Fibroblast of the conjunctiva (primary cell): ENCODE measurements at regions not wholly inside any gene's neighbourhood (a gene's known extent, or its start where the extent isn't known, plus 50 kb on each side); places are given as distances from the start of the nearest gene placed in this dataset.
"Not testable (repeated sequence)": the region's sequence is repeated elsewhere in the genome, so short reads cannot be mapped to it uniquely, and the experiment has no call there.

Experiments used
- DNase-seq: peaks from one replicate; pipeline ENCODE4 v3.0.0-alpha.2; 2010; ENCODE audit warnings: low read depth

GRCh38 chr2:14988600-14988999 lies 356.1 kb downstream of the LRATD1 start:
- no peak for DNase-seq

GRCh38 chr2:14991723-14992122 lies 359.2 kb downstream of the LRATD1 start:
- DNase-seq: no peak

GRCh38 chr2:14994721-14995120 lies 362.2 kb downstream of the LRATD1 start:
- DNase-seq: no peak

GRCh38 chr2:14996351-14997014 lies 364.0 kb downstream of the LRATD1 start:
- no peak for DNase-seq

- no peak for DNase-seq
Observed at GRCh38 chr2:14998546-14998945, 366.0 kb downstream of the LRATD1 start.

- DNase-seq: no peak
Observed at GRCh38 chr2:14999114-14999661, 366.7 kb downstream of the LRATD1 start.

- not testable (repeated sequence) for DNase-seq
Observed at GRCh38 chr2:15002519-15002918, 370.0 kb downstream of the LRATD1 start.

GRCh38 chr2:15006667-15007066 lies 374.1 kb downstream of the LRATD1 start:
- DNase-seq: no peak

- no peak for DNase-seq
Observed at GRCh38 chr2:15009681-15010080, 377.2 kb downstream of the LRATD1 start.

- DNase-seq: no peak
Observed at GRCh38 chr2:15010346-15010745, 377.8 kb downstream of the LRATD1 start.

- DNase-seq: no peak
Observed at GRCh38 chr2:15018814-15019213, 386.3 kb downstream of the LRATD1 start.

GRCh38 chr2:15023221-15023620 lies 390.7 kb downstream of the LRATD1 start:
- no peak for DNase-seq

GRCh38 chr2:15028406-15028805 lies 395.9 kb downstream of the LRATD1 start:
- DNase-seq: no peak

- no peak for DNase-seq
Observed at GRCh38 chr2:15031745-15032240, 399.3 kb downstream of the LRATD1 start.

- DNase-seq: no peak
Observed at GRCh38 chr2:15034246-15034645, 401.7 kb downstream of the LRATD1 start.

GRCh38 chr2:15034860-15035259 lies 402.3 kb downstream of the LRATD1 start:
- DNase-seq: no peak

GRCh38 chr2:15038366-15039364 lies 406.1 kb downstream of the LRATD1 start:
- no peak for DNase-seq

- DNase-seq: no peak
Observed at GRCh38 chr2:15040429-15041084, 408.0 kb downstream of the LRATD1 start.

- no peak for DNase-seq
Observed at GRCh38 chr2:15041429-15041837, 408.9 kb downstream of the LRATD1 start.

GRCh38 chr2:15042801-15043217 lies 410.3 kb downstream of the LRATD1 start:
- DNase-seq: peak; percentile 80

- DNase-seq: no peak
Observed at GRCh38 chr2:15043336-15044058, 411.0 kb downstream of the LRATD1 start.
